NCI-H1436 treated with DMSO at 0.1 percent for 48 hours (cell line): ENCODE measurements at regions not wholly inside any gene's neighbourhood (a gene's known extent, or its start where the extent isn't known, plus 50 kb on each side); places are given as distances from the start of the nearest gene placed in this dataset.

Source experiments
- DNase-seq: peaks from one replicate; lab custom pipeline; 2025; lab: John Stamatoyannopoulos, UW

- no peak for DNase-seq
Measured at GRCh38 chr7:144960763-144961162, 124.9 kb upstream of the TPK1 start.

- no peak for DNase-seq
Measured at GRCh38 chr7:144957998-144958397, 122.1 kb upstream of the TPK1 start.

DNA sequence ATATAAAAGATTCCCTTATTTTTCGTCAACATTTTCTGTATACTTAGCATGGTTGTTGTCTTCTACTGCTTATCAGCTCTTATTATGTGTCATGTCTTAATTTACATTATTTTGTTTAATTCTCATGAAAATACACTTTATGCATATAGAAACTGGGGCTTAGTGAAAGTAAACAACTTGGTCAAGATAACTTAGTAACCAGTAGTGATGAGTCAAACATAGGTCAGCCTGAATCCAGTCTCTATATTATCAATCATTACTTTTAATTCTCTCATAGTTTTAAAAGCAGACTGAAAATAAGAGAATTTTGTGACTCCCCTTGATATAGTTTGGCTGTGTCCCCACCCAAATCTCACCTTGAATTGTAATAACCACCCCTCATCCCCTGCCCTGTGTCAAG, 119.6 kb upstream of the TPK1 start:
- no peak for DNase-seq

GRCh38 chr7:144941127-144941526, 105.3 kb upstream of the TPK1 start:
- DNase-seq = no peak

DNA sequence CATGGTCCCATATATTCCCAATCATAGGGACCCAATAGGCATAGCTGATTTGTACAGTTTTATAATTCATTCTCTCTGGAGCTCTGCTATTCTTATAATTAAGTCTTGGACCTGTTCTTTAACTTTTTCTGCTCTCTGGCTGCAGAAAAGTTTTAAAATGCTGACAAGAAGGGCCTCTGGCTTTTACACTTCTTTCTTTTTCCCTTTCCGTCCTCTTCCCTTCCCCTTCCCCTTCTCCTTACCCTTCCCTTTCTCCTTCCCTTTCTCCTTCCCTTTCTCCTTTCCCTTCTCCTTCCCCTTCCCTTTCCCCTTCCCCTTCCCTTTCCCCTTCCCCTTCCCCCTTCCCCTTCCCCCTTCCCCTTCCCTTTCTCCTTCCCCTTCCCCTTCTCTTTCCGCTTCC, 101.3 kb upstream of the TPK1 start:
- DNase-seq = no peak

DNA sequence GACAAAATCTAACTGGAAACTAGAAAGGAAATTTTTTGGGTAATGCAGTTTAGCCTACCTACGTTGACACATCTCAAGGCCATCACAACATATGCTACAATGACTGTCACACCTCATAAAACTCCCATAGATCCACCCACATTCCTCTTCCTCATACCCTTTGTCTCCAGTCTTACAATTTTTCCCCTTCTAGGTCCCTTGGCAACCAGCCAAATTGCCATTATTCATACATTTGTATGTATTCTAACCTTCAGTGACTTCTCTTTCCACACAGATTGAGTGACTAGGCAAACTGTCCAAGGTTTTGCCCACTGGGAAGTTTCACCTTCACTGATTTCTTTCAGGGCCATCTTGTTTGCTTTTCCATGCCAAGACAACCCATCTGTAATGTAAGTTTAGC, 100.5 kb upstream of the TPK1 start:
- DNase-seq = no peak

GRCh38 chr7:144910411-144910810, 74.6 kb upstream of the TPK1 start:
- no peak for DNase-seq

DNA sequence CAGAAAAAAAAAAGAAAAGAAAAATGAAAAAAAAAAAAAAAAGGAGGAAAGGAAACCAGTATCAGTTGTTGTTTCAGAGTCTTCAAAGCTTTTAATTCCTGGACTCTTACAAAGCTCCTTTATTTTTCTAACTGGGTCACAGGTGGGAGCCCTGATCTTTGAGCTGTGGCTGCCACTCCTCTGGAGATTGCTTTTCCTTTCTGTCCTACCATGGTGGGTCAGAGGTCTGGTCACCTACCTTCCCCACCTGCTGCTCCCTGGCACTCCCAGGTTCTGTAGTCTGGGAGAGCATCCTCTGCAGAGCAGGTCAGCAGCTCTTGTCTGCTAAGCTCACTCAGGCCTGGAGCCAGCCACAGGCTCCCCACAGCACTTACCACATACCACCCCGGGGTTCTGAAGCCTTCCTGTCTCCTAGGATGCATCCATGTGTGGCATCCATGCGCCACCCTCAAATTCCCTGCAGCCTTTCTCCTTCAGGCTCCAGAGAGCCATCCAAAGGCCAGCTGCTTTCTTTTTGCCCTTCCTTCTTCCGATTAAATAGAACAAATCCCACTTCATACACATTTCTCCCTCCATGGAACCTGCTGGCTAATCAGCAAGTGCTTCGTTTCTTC, 73.2 kb upstream of the TPK1 start:
- DNase-seq = no peak

DNA sequence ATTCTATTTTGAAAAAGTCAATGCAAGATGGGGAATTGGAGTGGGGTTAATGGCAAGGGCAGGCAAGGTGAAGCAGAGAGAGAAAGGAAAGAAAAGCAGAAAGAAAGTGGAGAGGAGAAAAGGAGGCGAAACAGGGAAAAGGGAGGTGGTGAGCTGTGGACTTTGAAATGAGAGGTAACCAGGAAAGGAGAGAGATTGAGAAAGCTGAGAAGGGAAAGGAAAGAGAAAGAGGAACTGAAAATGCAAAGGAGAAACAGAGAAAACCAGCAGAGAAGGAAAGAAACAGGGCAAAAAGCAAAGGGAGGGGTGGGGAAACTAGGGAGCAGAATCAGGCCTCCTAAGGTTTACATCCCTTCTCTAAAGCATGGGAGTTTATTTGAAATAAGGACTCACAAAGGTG, 72.5 kb upstream of the TPK1 start:
- no peak for DNase-seq

GRCh38 chr7:144907577-144907976, 71.7 kb upstream of the TPK1 start:
- DNase-seq = no peak

DNA sequence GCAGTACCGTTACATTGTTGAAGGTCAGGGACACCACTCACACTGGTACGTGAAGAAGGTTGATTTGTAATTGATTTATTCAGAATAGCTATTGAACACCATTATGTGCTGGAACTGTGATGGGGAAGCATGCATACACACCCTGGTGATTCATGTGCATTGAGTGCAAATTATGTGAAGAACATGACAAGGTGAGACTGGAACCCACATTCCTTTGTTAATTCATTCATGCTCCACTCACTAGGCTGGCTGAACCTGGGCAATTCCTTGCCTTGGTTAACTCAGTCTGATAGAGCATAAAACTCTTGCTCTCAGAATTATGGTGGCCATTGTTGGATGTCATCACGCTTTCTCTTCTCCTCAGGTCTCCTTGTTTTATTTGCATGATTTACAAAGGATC, 67.3 kb upstream of the TPK1 start:
- no peak for DNase-seq

DNA sequence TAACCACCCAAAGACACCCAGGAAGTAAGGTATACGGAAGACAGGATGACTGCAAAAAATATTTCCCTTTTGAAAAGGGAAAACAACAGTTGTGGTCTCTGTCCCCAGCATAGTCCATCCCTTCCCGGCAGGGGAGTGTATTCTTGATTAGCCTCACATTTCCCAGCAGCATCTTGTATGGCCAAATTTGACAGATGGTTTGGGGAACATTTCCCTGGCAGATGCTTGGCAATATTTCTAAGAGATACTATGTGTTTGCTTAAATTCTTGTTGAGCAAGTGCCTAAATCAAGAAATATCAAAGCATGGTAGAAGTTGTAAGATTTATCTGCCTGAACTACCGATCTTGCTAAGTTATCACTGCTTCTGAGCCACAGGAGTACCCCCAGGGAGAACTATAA, 56.9 kb upstream of the TPK1 start:
- DNase-seq = no peak
